ENCODE measurements at regions not wholly inside any gene's neighbourhood (a gene's known extent, or its start where the extent isn't known, plus 50 kb on each side); places are given as distances from the start of the nearest gene placed in this dataset.

DNA sequence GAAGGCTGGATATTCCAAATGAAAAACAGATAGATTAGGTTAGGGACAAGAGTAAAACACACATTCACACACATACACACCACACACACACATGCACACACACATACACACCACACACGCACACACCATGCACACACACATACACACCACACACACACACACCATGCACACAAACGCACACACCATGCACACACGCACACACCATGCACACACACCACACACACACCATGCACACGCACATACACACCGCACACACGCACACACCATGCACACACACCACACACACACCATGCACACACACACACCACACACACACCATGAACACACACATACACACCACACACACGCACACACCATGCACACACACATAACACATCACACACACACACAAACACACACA is 203.7 kb upstream of the ZFHX3 start:
- Mint-ChIP-seq H3K4me3 (ENCODE audit: low read depth) (no peak overlapping the region), H3K9me3 (ENCODE audit: low read depth) (peaks cover 8% of the 10 kb centered on the region), H3K27ac (no peak overlapping the region), H3K27me3 (peaks cover 2% of the 10 kb centered on the region), H3K36me3 (ENCODE audit: insufficient read depth) (no peaks in the 10 kb centered on the region), H3K4me1 (ENCODE audit: low read depth) (no peaks in the 10 kb centered on the region)
- no peak for TF ChIP-seq CTCF (IDR thresholded peaks at IDR 0.05; ENCODE audit: unreplicated experiment)
- no peak for DNase-seq (ENCODE audit: low spot score, unreplicated experiment)

- Mint-ChIP-seq H3K36me3 (ENCODE audit: insufficient read depth) (no peaks in the 10 kb centered on the region), H3K9me3 (ENCODE audit: low read depth) (peaks cover 5% of the 10 kb centered on the region), H3K4me3 (ENCODE audit: low read depth) (no peak overlapping the region), H3K27ac (no peak overlapping the region), H3K27me3 (peaks cover 18% of the 10 kb centered on the region), H3K4me1 (ENCODE audit: low read depth) (no peaks in the 10 kb centered on the region)
- no peak for DNase-seq (ENCODE audit: low spot score, unreplicated experiment)
- TF ChIP-seq CTCF (IDR thresholded peaks at IDR 0.05; ENCODE audit: unreplicated experiment), result no peak
Measured at GRCh38 chr16:73248316-73248715, 200.4 kb upstream of the ZFHX3 start.

- Mint-ChIP-seq H3K4me1 (ENCODE audit: low read depth) (peaks cover 3% of the 10 kb centered on the region), H3K9me3 (ENCODE audit: low read depth) (peaks cover 5% of the 10 kb centered on the region), H3K4me3 (ENCODE audit: low read depth) (no peak overlapping the region), H3K36me3 (ENCODE audit: insufficient read depth) (no peaks in the 10 kb centered on the region), H3K27ac (no peak overlapping the region), H3K27me3 (peaks cover 43% of the 10 kb centered on the region)
- TF ChIP-seq CTCF (IDR thresholded peaks at IDR 0.05; ENCODE audit: unreplicated experiment), result no peak
- no peak for DNase-seq (ENCODE audit: low spot score, unreplicated experiment)
Measured at GRCh38 chr16:73240920-73241319, 193.0 kb upstream of the ZFHX3 start.

DNA sequence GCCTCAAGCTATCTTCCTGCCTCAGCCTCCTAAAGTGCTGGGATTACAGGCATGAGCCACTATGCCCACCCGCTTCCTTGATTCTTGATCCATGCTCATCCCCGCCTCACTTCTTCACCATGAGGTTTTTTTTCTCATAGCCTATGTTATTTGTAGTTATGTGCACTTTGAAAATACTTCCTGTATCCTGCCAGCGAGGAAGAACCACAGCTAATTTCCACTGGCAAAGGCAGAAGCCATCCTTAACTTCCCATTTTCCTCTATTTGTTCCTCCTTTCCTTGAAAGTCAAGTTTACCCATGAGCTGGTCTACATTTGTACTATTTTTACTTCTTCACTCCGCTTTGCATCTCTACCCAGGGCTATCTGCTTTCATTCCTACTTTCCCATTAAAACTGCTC is 189.7 kb upstream of the ZFHX3 start:
- Mint-ChIP-seq H3K4me1 (ENCODE audit: low read depth) (peaks cover 14% of the 10 kb centered on the region), H3K36me3 (ENCODE audit: insufficient read depth) (no peaks in the 10 kb centered on the region), H3K9me3 (ENCODE audit: low read depth) (peaks cover 5% of the 10 kb centered on the region), H3K4me3 (ENCODE audit: low read depth) (no peak overlapping the region), H3K27ac (no peak overlapping the region), H3K27me3 (peaks cover 37% of the 10 kb centered on the region)
- no peak for DNase-seq (ENCODE audit: low spot score, unreplicated experiment)
- TF ChIP-seq CTCF (IDR thresholded peaks at IDR 0.05; ENCODE audit: unreplicated experiment), result no peak

- peaks cover 35% of the 10 kb centered on the region for H3K27me3 Mint-ChIP-seq
- DNase-seq (ENCODE audit: low spot score, unreplicated experiment), result no peak
- peaks cover 32% of the 10 kb centered on the region for H3K4me1 Mint-ChIP-seq (ENCODE audit: low read depth)
- H3K27ac Mint-ChIP-seq, result no peak overlapping the region
- TF ChIP-seq CTCF (IDR thresholded peaks at IDR 0.05; ENCODE audit: unreplicated experiment), result no peak
- peaks cover 2% of the 10 kb centered on the region for H3K9me3 Mint-ChIP-seq (ENCODE audit: low read depth)
- no peak overlapping the region for H3K4me3 Mint-ChIP-seq (ENCODE audit: low read depth)
- H3K36me3 Mint-ChIP-seq (ENCODE audit: insufficient read depth), result no peaks in the 10 kb centered on the region
Measured at GRCh38 chr16:73234496-73234895, 186.6 kb upstream of the ZFHX3 start.
